HepG2 (cell line): ENCODE measurements at regions not wholly inside any gene's neighbourhood (a gene's known extent, or its start where the extent isn't known, plus 50 kb on each side); places are given as distances from the start of the nearest gene placed in this dataset.

Source experiments
- ATAC-seq: fragments of 200-7000 bp; cut with Tn5 transposase; 3 replicates; pipeline ENCODE4 v1.9.1; 2020; ENCODE audit warnings: mild to moderate bottlenecking, moderate library complexity
- BruUV-seq: library from RNA; stranded (reverse); fragments of 400-500 nt; replicated peaks from 2 replicates; lab custom pipeline; 2021; lab: Mats Ljungman, UMichigan
- CTCF ChIA-PET: fragments of 300-600 bp; formaldehyde crosslinking; extraction: SDS; loops from one replicate; lab custom pipeline; 2021; ENCODE audit warnings: low total read pairs, inconsistent platforms, low intra/inter-chr PET ratio; lab: Yijun Ruan, JAX
- POLR2A ChIA-PET: fragments of 350-600 bp; sonication (Branson Sonifier 250); formaldehyde crosslinking; loops from one replicate; lab custom pipeline; 2020; ENCODE audit warnings: antibody characterized with exemption, inconsistent platforms; lab: Yijun Ruan, JAX
- DNase-seq: peaks from one replicate; pipeline ENCODE4 v3.0.0-alpha.2; 2015; ENCODE audit warnings: low spot score
- FAIRE-seq: peaks from 3 replicates; lab custom pipeline; 2011; peaks lifted over from hg19 to GRCh38; lab: Jason Lieb, UNC
- H2AFZ ChIP-seq: one replicate; pipeline ENCODE4 v1.6.1; 2011; ENCODE audit warnings: low read length, inconsistent platforms
- H3K27ac ChIP-seq: fragments of 300-600 bp; 3 replicates; pipeline ENCODE4 v1.8.0; 2011; ENCODE audit warnings: mixed run types, mild to moderate bottlenecking, mixed read lengths, low read length, inconsistent platforms; ENCODE audit not compliant: insufficient read depth; ENCODE audit errors: extremely low read length
- H3K27me3 ChIP-seq, 2 experiments: fragments of 200-600 bp in 1 of 2; 2 replicates in 1 of 2; 3 replicates in 1 of 2; pipeline versions ENCODE4 v1.6.0 to v1.8.0; 2011; ENCODE audit warnings: low read length in 2 of 2, mild to moderate bottlenecking in 2 of 2, moderate library complexity in 2 of 2, inconsistent platforms in 1 of 2; ENCODE audit not compliant: insufficient read depth in 2 of 2, control insufficient read depth in 1 of 2
- H3K36me3 ChIP-seq, 2 experiments: fragments of 200-600 bp in 1 of 2; replicated peaks in 1 of 2; 2 replicates in 1 of 2; 3 replicates in 1 of 2; pipeline versions ENCODE4 v1.5.1 to v1.8.0; 2011; ENCODE audit warnings: low read length in 2 of 2, inconsistent platforms in 1 of 2; ENCODE audit not compliant: insufficient read depth in 2 of 2, control insufficient read depth in 1 of 2
- H3K4me1 ChIP-seq: 2 replicates; pipeline ENCODE4 v1.5.1; 2012; ENCODE audit warnings: low read length, inconsistent platforms; ENCODE audit not compliant: insufficient read depth
- H3K4me2 ChIP-seq: 2 replicates; pipeline ENCODE4 v1.6.0; 2011; ENCODE audit warnings: low read depth, low read length, inconsistent platforms
- H3K4me3 ChIP-seq, 3 experiments: fragments of 200-600 bp in 1 of 3; sonication (generic), shearing (Covaris generic) in 1 of 3; replicated peaks in 1 of 3; 2 replicates each; pipeline ENCODE4 v1.5.1; 2011 to 2016; ENCODE audit warnings: low read length in 3 of 3, inconsistent platforms in 2 of 3, low read depth in 2 of 3, mild to moderate bottlenecking in 2 of 3, control low read depth in 1 of 3, mixed read lengths in 1 of 3; ENCODE audit not compliant: insufficient read depth in 1 of 3
- H3K79me2 ChIP-seq: one replicate; pipeline ENCODE4 v1.6.1; 2011; ENCODE audit warnings: low read length, inconsistent platforms; ENCODE audit not compliant: insufficient read depth
- H3K9ac ChIP-seq: 2 replicates; pipeline ENCODE4 v1.6.0; 2011; ENCODE audit warnings: mild to moderate bottlenecking, low read depth, low read length, inconsistent platforms; ENCODE audit not compliant: insufficient read depth
- H3K9me3 ChIP-seq: 2 replicates; pipeline ENCODE4 v1.5.1; 2012; ENCODE audit warnings: mild to moderate bottlenecking, low read length
- H4K20me1 ChIP-seq: 2 replicates; pipeline ENCODE4 v1.6.0; 2011; ENCODE audit warnings: inconsistent platforms, mild to moderate bottlenecking, low read length, moderate library complexity; ENCODE audit not compliant: insufficient read depth
- BCL6 ChIP-seq: IDR thresholded peaks from 2 replicates; pipeline ENCODE4 v1.6.1; 2016; ENCODE audit warnings: missing genetic modification reagents, missing compliant biosample characterization
- GATA4 ChIP-seq: sonication (generic); IDR thresholded peaks from 2 replicates; pipeline ENCODE4 v1.6.1; 2016; ENCODE audit warnings: antibody characterized with exemption, low read depth, borderline replicate concordance
- MIER3 ChIP-seq: IDR thresholded peaks from 2 replicates; pipeline ENCODE4 v1.6.1; 2016; ENCODE audit warnings: missing compliant biosample characterization, borderline replicate concordance
- NBN ChIP-seq: fragments of 450-650 bp; conservative IDR thresholded peaks from 2 replicates; pipeline ENCODE4 v1.6.1; 2017
- SP4 ChIP-seq: sonication (generic); formaldehyde crosslinking; IDR thresholded peaks from 2 replicates; pipeline ENCODE4 v1.8.1; 2023; ENCODE audit warnings: mild to moderate bottlenecking, missing genetic modification reagents
- SYNCRIP ChIP-seq: fragments of 200-400 bp; formaldehyde crosslinking; IDR thresholded peaks from 2 replicates; pipeline ENCODE4 v1.6.1; 2018; ENCODE audit warnings: mild to moderate bottlenecking, low read depth, low read length; ENCODE audit not compliant: insufficient read depth
- ZNF296 ChIP-seq: sonication (generic); formaldehyde crosslinking; conservative IDR thresholded peaks from 2 replicates; pipeline ENCODE4 v1.5.0; 2020; ENCODE audit warnings: mild to moderate bottlenecking, missing genetic modification reagents
- ZNF567 ChIP-seq: sonication (generic); formaldehyde crosslinking; IDR thresholded peaks from 2 replicates; pipeline ENCODE4 v1.8.1; 2023; ENCODE audit warnings: mild to moderate bottlenecking, missing genetic modification reagents, borderline replicate concordance
- ZNF678 ChIP-seq: sonication (generic); formaldehyde crosslinking; IDR thresholded peaks from 2 replicates; pipeline ENCODE4 v1.4.0; 2020; ENCODE audit warnings: mild to moderate bottlenecking, missing genetic modification reagents
- WGBS: methylation state at CpG from one replicate; pipeline ENCODE4 v1.1.6; 2017; ENCODE audit warnings: low lambda C conversion rate; 5-methylcytosine and 5-hydroxymethylcytosine counted together
- in situ Hi-C: cut with HindIII; loops from 2 replicates; pipeline ENCODE4 v1.10.0; 2017; ENCODE audit warnings: low pct_unique_long_range_greater_than_20kb; ENCODE audit not compliant: extremely low pct_ligation_motif_present
- intact Hi-C: fragments of 100-400 bp; cut with micrococcal nuclease; formaldehyde crosslinking; loops from one replicate; pipeline ENCODE4 v1.10.0; 2022; ENCODE audit not compliant: unreplicated experiment

GRCh38 chr5:53779541-53779981 lies 219.1 kb downstream of the NDUFS4 start (continued):
- TF ChIP-seq MIER3 (CRISPR knock-in tag) (no peak), NBN (no peak), ZNF678 (no peak)

GRCh38 chr5:53782620-53783019 lies 222.2 kb downstream of the NDUFS4 start:
- no peaks in the 10 kb centered on the region for H4K20me1 ChIP-seq
- no peak overlapping the region for H2AFZ ChIP-seq
- H3K79me2 ChIP-seq, result no peaks in the 10 kb centered on the region
- H3K9me3 ChIP-seq, result no peaks in the 10 kb centered on the region
- no peak overlapping the region for H3K9ac ChIP-seq
- no peak overlapping the region for H3K4me3 ChIP-seq
- no TSS peak for BruUV-seq
- H3K27ac ChIP-seq, result no peak overlapping the region
- ChIA-PET POLR2A (no interaction called here), CTCF (no interaction called here)
- H3K36me3 ChIP-seq, result no peaks in the 10 kb centered on the region
- no peaks in the 10 kb centered on the region; a peak in 1 of 5 replicates for H3K27me3 ChIP-seq
- no peak for TF ChIP-seq ZNF567 (CRISPR knock-in tag)
- TF ChIP-seq BCL6 (CRISPR knock-in tag), result no peak
- no peak for TF ChIP-seq ZNF296 (CRISPR knock-in tag)
- TF ChIP-seq SP4 (CRISPR knock-in tag), result no peak
- TF ChIP-seq GATA4, result no peak
- TF ChIP-seq SYNCRIP, result no peak
- H3K4me1 ChIP-seq, result peaks cover 13% of the 10 kb centered on the region; the same call in 1 of the 2 replicates
- no peak for ATAC-seq
- no peak for FAIRE-seq
- intact Hi-C loops (no loop called here), in situ Hi-C loops (no loop called here)
- 75% methylated on average over 4 of the region's 4 CpGs for WGBS
- H3K4me2 ChIP-seq, result no peak overlapping the region
- DNase-seq, result no peak
